Testis (tissue), 2 donors: ENCODE measurements at regions not wholly inside any gene's neighbourhood (a gene's known extent, or its start where the extent isn't known, plus 50 kb on each side); places are given as distances from the start of the nearest gene placed in this dataset.

ENCODE experiments used
- DNase-seq: peaks from one replicate; pipeline ENCODE4 v3.0.0-alpha.2; 2019
- H3K27ac ChIP-seq, 2 donors: fragments of 200-600 bp; sonication (generic); one replicate each; pipeline ENCODE4 v1.5.1; 2019
- H3K27me3 ChIP-seq: fragments of 200-600 bp; sonication (generic); one replicate; pipeline ENCODE4 v1.5.1; 2019
- H3K36me3 ChIP-seq: fragments of 200-600 bp; sonication (generic); one replicate; pipeline ENCODE4 v1.5.1; 2017; ENCODE audit warnings: low read depth; ENCODE audit errors: missing control alignments
- H3K4me1 ChIP-seq: fragments of 200-600 bp; sonication (generic); one replicate; pipeline ENCODE4 v1.5.1; 2019
- H3K4me3 ChIP-seq, 2 donors: fragments of 200-600 bp; sonication (generic); one replicate each; pipeline ENCODE4 v1.5.1; 2017 to 2019
- H3K9me3 ChIP-seq: fragments of 200-600 bp; sonication (generic); one replicate; pipeline ENCODE4 v1.5.1; 2017
- CTCF ChIP-seq, 3 experiments: fragments of 450-650 bp in 2 of 3; fragments of 200-600 bp in 1 of 3; sonication (generic) in 1 of 3; IDR thresholded peaks; one replicate each; pipeline ENCODE4 v1.5.1; 2016 to 2019; ENCODE audit warnings: antibody characterized with exemption in 3 of 3, mild to moderate bottlenecking in 2 of 3, moderate library complexity in 1 of 3
- POLR2A ChIP-seq: fragments of 450-650 bp; IDR thresholded peaks from one replicate; pipeline ENCODE4 v1.6.1; 2017; ENCODE audit warnings: antibody characterized with exemption, mild to moderate bottlenecking, moderate library complexity
- WGBS, 2 donors: methylation state at CpG; one replicate each; pipeline ENCODE4 v1.1.5; 2018; 5-methylcytosine and 5-hydroxymethylcytosine counted together
- intact Hi-C: fragments of 100-400 bp; cut with DNase I; formaldehyde crosslinking; loops from one replicate; pipeline ENCODE4 v1.15.1; 2023; ENCODE audit warnings: low total_unique reads

GRCh38 chr20:50258790-50259483 is 68.3 kb downstream of the CEBPB start:
- DNase-seq: no peak
- Histone ChIP-seq H3K4me3 (no peak overlapping the region), H3K36me3 (no peaks in the 10 kb centered on the region), H3K27ac (no peak overlapping the region), H3K9me3 (no peaks in the 10 kb centered on the region), H3K4me1 (peaks cover 5% of the 10 kb centered on the region), H3K27me3 (no peaks in the 10 kb centered on the region)
- WGBS, 2 donors: 86 to 87% methylated on average over 8 of the region's 8 CpGs
- TF ChIP-seq CTCF (IDR thresholded peaks at IDR 0.05) (no peak), POLR2A (no peak)
- intact Hi-C loops: no loop called here

GRCh38 chr20:50259705-50260478 is 69.3 kb downstream of the CEBPB start:
- no peaks in the 10 kb centered on the region for H3K36me3 ChIP-seq
- peak; percentile 44 for DNase-seq
- 56 to 57% methylated on average over 9 of the region's 9 CpGs for WGBS, 2 donors
- no peaks in the 10 kb centered on the region for H3K9me3 ChIP-seq
- peak overlapping the region in 1 of 2 donors; percentile 58 for H3K27ac ChIP-seq
- intact Hi-C loops: no loop called here
- H3K4me1 ChIP-seq: peaks cover 5% of the 10 kb centered on the region
- H3K4me3 ChIP-seq: no peak overlapping the region
- TF ChIP-seq CTCF (IDR thresholded peaks at IDR 0.05) (no peak), POLR2A (no peak)
- no peaks in the 10 kb centered on the region for H3K27me3 ChIP-seq

GRCh38 chr20:50260479-50261221 is 70.0 kb downstream of the CEBPB start:
- TF ChIP-seq POLR2A (no peak), CTCF (IDR thresholded peaks at IDR 0.05) (no peak)
- Histone ChIP-seq H3K27me3 (no peaks in the 10 kb centered on the region), H3K9me3 (no peaks in the 10 kb centered on the region), H3K4me3 (no peak overlapping the region), H3K27ac (peak overlapping the region in 1 of 2 donors; percentile 58), H3K4me1 (peaks cover 5% of the 10 kb centered on the region), H3K36me3 (no peaks in the 10 kb centered on the region)
- WGBS, 2 donors: 83 to 85% methylated on average over 8 of the region's 8 CpGs
- DNase-seq: no peak
- intact Hi-C loops: no loop called here

- Histone ChIP-seq H3K9me3 (no peaks in the 10 kb centered on the region), H3K27ac (no peak overlapping the region), H3K36me3 (no peaks in the 10 kb centered on the region), H3K4me1 (peaks cover 6% of the 10 kb centered on the region), H3K4me3 (no peak overlapping the region), H3K27me3 (no peaks in the 10 kb centered on the region)
- no peak for DNase-seq
- 85 to 95% methylated on average over 7 of the region's 7 CpGs for WGBS, 2 donors
- TF ChIP-seq POLR2A (no peak), CTCF (IDR thresholded peaks at IDR 0.05) (no peak)
- intact Hi-C loops: no loop called here
These were observed 71.0 kb downstream of the CEBPB start for GRCh38 chr20:50261471-50262212.
